ENCODE measurements at regions not wholly inside any gene's neighbourhood (a gene's known extent, or its start where the extent isn't known, plus 50 kb on each side); places are given as distances from the start of the nearest gene placed in this dataset.

DNA sequence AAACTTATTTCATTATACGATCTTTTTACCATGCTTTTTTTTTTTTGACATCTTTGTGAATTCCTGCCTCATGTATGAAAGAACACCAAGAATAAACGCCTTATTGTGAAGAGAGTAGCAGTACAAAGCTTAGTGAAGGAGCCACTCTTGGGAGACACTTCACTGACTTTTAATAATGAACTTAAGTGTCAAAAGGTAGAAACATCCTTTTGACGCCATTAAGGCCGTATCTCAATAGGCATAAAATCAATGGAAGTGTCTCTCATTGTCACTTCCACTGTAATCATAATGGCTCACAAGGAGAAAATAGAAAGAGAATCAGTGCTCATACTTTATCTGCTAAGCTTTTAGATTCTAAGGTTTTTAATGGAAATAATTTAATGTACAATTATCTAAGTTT is 657.8 kb downstream of the DIPK2A start:
- FAIRE-seq, result no peak
- TF ChIP-seq POLR2AphosphoS5 (IDR thresholded peaks at IDR 0.05; ENCODE audit: low read depth, low read length) (no peak), POU2F2 (IDR thresholded peaks at IDR 0.05; ENCODE audit: low read depth, low read length) (no peak), PAX5 (IDR thresholded peaks at IDR 0.05; ENCODE audit: insufficient read depth, low read length, severe bottlenecking) (no peak), POLR2A (IDR thresholded peaks at IDR 0.05; ENCODE audit: low read depth, low read length) (no peak), TAF1 (IDR thresholded peaks at IDR 0.05; ENCODE audit: low read depth, low read length) (no peak), SPI1 (IDR thresholded peaks at IDR 0.05; ENCODE audit: low read depth, low read length) (no peak)
- DNase-seq (ENCODE audit: insufficient read length, low spot score), result no peak

DNA sequence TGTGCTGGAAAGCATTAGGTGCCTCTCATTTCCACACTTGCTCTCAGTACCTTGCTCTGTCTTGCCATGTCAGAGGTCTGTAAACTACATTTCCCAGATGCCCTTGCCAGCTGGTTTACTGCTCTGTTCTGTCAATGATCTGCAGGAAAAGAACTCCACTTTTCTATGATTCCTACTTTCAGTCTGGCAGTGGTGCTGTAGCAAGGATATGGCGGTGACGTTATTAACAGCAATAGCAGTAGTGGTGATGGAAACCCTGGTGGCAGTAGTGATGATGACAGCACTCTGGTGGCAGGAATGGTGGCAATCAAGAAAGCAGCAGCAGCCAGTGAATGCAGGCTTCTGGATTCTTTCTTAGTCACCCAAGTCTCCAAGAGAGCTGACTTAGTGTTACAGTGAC is 665.2 kb downstream of the DIPK2A start:
- DNase-seq (ENCODE audit: insufficient read length, low spot score) (no peak), FAIRE-seq (no peak)
- TF ChIP-seq TAF1 (IDR thresholded peaks at IDR 0.05; ENCODE audit: low read depth, low read length) (no peak), PAX5 (IDR thresholded peaks at IDR 0.05; ENCODE audit: insufficient read depth, low read length, severe bottlenecking) (no peak), SPI1 (IDR thresholded peaks at IDR 0.05; ENCODE audit: low read depth, low read length) (no peak), POLR2A (IDR thresholded peaks at IDR 0.05; ENCODE audit: low read depth, low read length) (no peak), POLR2AphosphoS5 (IDR thresholded peaks at IDR 0.05; ENCODE audit: low read depth, low read length) (no peak), POU2F2 (IDR thresholded peaks at IDR 0.05; ENCODE audit: low read depth, low read length) (no peak)

DNA sequence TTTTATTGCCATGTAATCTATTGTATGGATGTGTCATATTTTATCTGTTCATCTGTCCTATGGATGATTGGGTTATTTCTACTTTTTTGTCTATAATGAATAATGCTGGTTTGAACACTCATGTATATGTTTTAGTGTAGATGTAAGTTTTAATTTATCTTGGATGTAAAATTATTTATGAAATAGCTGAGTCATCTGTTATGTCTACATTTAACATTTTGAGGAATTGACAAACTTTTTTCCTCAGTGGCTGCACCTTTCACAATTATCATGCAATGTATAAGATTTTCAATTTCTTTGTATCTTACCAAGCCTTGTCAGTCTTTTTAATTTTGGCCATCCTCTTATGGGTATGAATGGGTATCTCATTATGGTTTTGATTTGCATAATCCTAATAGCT is 666.4 kb downstream of the DIPK2A start:
- DNase-seq (ENCODE audit: insufficient read length, low spot score) (no peak), FAIRE-seq (no peak)
- TF ChIP-seq TAF1 (IDR thresholded peaks at IDR 0.05; ENCODE audit: low read depth, low read length) (no peak), POLR2A (IDR thresholded peaks at IDR 0.05; ENCODE audit: low read depth, low read length) (no peak), PAX5 (IDR thresholded peaks at IDR 0.05; ENCODE audit: insufficient read depth, low read length, severe bottlenecking) (no peak), POLR2AphosphoS5 (IDR thresholded peaks at IDR 0.05; ENCODE audit: low read depth, low read length) (no peak), SPI1 (IDR thresholded peaks at IDR 0.05; ENCODE audit: low read depth, low read length) (no peak), POU2F2 (IDR thresholded peaks at IDR 0.05; ENCODE audit: low read depth, low read length) (no peak)

DNA sequence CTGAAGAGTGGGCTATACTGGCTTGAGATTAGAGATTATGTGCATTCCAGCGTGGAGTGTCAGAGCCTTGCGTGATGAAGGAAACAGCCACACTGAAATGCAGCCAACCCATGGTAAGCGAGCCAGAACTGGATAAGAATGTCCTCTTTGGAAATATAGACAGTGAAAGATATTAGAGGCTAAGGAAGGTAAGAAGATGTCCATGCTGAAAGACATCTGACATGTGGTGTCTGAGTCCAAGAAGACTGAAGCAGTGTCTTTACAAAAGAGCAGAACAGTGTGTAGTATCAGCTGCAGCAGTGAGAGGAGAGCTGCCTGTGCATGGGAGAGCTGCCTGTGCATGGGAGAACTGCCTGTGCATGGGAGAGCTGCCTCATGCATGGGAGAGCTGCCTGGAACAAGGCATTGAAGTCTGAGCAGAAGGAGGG is 672.2 kb downstream of the DIPK2A start:
- DNase-seq (ENCODE audit: insufficient read length, low spot score) (no peak), FAIRE-seq (no peak)
- TF ChIP-seq PAX5 (IDR thresholded peaks at IDR 0.05; ENCODE audit: insufficient read depth, low read length, severe bottlenecking), result no peak

DNA sequence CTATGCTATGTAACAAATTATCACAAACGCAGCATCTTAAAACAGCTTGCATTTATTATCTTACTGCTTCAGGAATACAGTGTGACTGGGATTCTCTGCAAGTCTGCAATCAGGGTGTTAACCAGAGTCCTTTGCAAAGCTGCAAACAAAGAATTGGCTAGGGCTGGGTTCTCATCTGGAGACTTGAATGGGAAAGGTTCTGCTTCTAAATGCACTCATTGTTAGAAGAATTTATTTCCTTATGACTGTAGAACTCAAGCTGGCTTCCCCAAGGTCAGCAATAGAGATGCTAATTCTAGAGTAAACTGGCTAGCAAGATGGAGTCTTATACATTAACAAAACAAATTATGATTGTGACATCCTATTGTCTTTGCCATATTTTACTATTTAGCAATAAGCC is 673.7 kb downstream of the DIPK2A start:
- DNase-seq (ENCODE audit: insufficient read length, low spot score), result no peak
- no peak for FAIRE-seq
- TF ChIP-seq POLR2A (IDR thresholded peaks at IDR 0.05; ENCODE audit: low read depth, low read length), result no peak
- no peak for TF ChIP-seq TAF1 (IDR thresholded peaks at IDR 0.05; ENCODE audit: low read depth, low read length)
- no peak for TF ChIP-seq POU2F2 (IDR thresholded peaks at IDR 0.05; ENCODE audit: low read depth, low read length)
- no peak for TF ChIP-seq POLR2AphosphoS5 (IDR thresholded peaks at IDR 0.05; ENCODE audit: low read depth, low read length)
- no peak for TF ChIP-seq SPI1 (IDR thresholded peaks at IDR 0.05; ENCODE audit: low read depth, low read length)
- TF ChIP-seq PAX5 (IDR thresholded peaks at IDR 0.05; ENCODE audit: insufficient read depth, low read length, severe bottlenecking), result no peak

DNA sequence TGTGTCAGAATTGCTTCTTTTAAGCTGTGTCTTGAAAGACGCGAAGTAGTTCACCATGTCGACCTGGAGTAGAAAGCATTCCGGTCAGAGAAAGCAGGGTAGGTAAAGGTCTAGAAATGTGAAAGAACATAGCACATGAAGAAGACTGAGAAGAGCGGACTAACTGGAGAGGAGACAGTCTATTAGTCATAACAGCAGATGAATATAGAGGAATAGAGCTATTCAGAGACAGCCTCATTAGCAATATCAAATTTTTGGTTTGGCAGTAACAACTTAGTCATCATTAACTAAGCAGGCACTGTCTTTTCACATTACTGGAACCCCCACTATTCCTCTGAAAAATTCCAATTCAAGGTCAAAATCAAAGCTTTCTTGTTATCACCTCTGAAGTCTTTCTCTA is 678.8 kb downstream of the DIPK2A start:
- no peak for DNase-seq (ENCODE audit: insufficient read length, low spot score)
- no peak for FAIRE-seq
- TF ChIP-seq PAX5 (IDR thresholded peaks at IDR 0.05; ENCODE audit: insufficient read depth, low read length, severe bottlenecking) (no peak), POLR2A (IDR thresholded peaks at IDR 0.05; ENCODE audit: low read depth, low read length) (no peak), POU2F2 (IDR thresholded peaks at IDR 0.05; ENCODE audit: low read depth, low read length) (no peak), SPI1 (IDR thresholded peaks at IDR 0.05; ENCODE audit: low read depth, low read length) (no peak), POLR2AphosphoS5 (IDR thresholded peaks at IDR 0.05; ENCODE audit: low read depth, low read length) (no peak), TAF1 (IDR thresholded peaks at IDR 0.05; ENCODE audit: low read depth, low read length) (no peak)

DNA sequence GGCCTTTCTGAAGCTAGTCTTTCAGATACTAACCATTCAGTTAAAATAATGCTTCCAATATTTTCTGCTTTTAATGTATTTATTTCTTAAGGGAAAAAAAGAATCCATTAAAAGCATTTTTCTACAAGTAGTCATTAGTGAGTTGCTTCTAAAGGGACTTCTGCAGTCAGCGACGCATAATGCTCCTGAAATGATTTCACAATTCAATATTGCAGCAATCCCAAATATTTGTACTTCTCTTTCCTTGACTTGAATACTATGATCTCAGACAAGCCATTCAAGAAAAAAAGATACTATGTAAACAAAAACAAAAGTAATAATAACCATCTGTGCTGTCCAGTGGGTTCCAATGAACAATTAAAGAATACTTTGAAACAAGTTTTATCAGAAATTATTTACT is 681.0 kb downstream of the DIPK2A start:
- no peak for FAIRE-seq
- TF ChIP-seq POLR2A (IDR thresholded peaks at IDR 0.05; ENCODE audit: low read depth, low read length) (no peak), SPI1 (IDR thresholded peaks at IDR 0.05; ENCODE audit: low read depth, low read length) (no peak), POU2F2 (IDR thresholded peaks at IDR 0.05; ENCODE audit: low read depth, low read length) (no peak), TAF1 (IDR thresholded peaks at IDR 0.05; ENCODE audit: low read depth, low read length) (no peak), PAX5 (IDR thresholded peaks at IDR 0.05; ENCODE audit: insufficient read depth, low read length, severe bottlenecking) (no peak), POLR2AphosphoS5 (IDR thresholded peaks at IDR 0.05; ENCODE audit: low read depth, low read length) (no peak)

DNA sequence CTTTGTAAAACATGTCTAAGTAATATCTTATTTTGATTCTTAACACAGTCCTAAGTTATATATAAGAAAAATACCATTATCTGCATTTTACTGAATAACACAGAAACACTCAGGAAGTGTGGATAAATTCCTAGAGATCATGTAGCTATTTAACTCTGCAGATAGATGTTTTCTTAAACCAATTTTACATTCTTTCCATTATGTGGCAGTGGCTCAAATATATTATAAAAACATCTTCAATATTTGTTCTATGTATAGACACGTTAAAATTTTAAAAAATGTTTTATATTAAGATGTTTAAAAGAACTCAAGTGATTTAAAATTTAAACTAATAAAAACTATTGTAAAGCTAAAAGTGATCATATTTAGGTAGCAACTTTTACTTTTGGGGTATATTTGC is 683.8 kb downstream of the DIPK2A start:
- TF ChIP-seq TAF1 (IDR thresholded peaks at IDR 0.05; ENCODE audit: low read depth, low read length), result no peak
- TF ChIP-seq POU2F2 (IDR thresholded peaks at IDR 0.05; ENCODE audit: low read depth, low read length), result no peak
- TF ChIP-seq POLR2AphosphoS5 (IDR thresholded peaks at IDR 0.05; ENCODE audit: low read depth, low read length), result no peak
- TF ChIP-seq SPI1 (IDR thresholded peaks at IDR 0.05; ENCODE audit: low read depth, low read length), result no peak
- no peak for TF ChIP-seq POLR2A (IDR thresholded peaks at IDR 0.05; ENCODE audit: low read depth, low read length)
- TF ChIP-seq PAX5 (IDR thresholded peaks at IDR 0.05; ENCODE audit: insufficient read depth, low read length, severe bottlenecking), result no peak
- FAIRE-seq (no peak), DNase-seq (ENCODE audit: insufficient read length, low spot score) (no peak)

More for the DNA sequence above, 681.0 kb downstream of the DIPK2A start:
- no peak for DNase-seq (ENCODE audit: insufficient read length, low spot score)

DNA sequence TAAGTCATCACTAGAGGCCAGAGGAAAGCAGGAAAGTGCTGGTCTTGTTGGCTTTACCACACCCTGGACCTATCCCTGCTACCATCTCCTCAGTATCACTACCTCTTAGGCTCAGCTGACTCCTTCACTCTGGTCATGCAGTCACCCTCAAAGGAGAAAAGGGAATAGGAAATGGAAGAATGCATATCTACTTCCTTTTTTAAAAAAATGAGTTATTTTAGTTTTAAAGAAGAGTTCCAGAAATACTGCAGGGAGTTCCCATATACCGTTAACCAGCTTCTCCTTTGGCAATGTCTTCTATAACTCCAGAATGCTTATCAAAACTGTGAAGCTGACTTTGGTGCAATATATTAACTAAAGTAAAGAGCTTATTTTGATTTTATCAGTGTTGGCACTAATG is 688.6 kb downstream of the DIPK2A start:
- TF ChIP-seq POLR2A (IDR thresholded peaks at IDR 0.05; ENCODE audit: low read depth, low read length) (no peak), PAX5 (IDR thresholded peaks at IDR 0.05; ENCODE audit: insufficient read depth, low read length, severe bottlenecking) (no peak), SPI1 (IDR thresholded peaks at IDR 0.05; ENCODE audit: low read depth, low read length) (no peak), TAF1 (IDR thresholded peaks at IDR 0.05; ENCODE audit: low read depth, low read length) (no peak), POLR2AphosphoS5 (IDR thresholded peaks at IDR 0.05; ENCODE audit: low read depth, low read length) (no peak), POU2F2 (IDR thresholded peaks at IDR 0.05; ENCODE audit: low read depth, low read length) (no peak)
- FAIRE-seq (no peak), DNase-seq (ENCODE audit: insufficient read length, low spot score) (no peak)

DNA sequence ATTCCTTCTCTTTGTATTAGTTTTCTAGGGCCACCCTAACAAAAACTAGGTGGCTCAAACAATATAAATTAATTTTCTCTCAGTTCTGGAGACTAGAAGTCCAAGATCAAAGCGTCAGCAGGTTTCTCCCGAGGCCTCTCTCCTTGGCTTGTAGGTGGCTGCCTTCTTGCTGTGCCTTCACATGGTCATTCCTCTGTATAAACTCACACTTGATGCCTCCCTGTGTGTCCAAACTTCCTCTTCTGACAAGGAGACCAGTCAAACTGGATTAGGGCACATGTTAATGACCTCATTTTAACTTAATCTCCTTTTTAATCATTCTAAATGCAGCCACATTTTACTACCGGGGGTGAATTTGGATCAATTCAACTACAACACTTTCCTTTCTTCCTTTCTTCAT is 691.1 kb downstream of the DIPK2A start:
- FAIRE-seq (no peak), DNase-seq (ENCODE audit: insufficient read length, low spot score) (no peak)

More for the DNA sequence above, 691.1 kb downstream of the DIPK2A start:
- TF ChIP-seq POLR2A (IDR thresholded peaks at IDR 0.05; ENCODE audit: low read depth, low read length) (no peak), PAX5 (IDR thresholded peaks at IDR 0.05; ENCODE audit: insufficient read depth, low read length, severe bottlenecking) (no peak), POLR2AphosphoS5 (IDR thresholded peaks at IDR 0.05; ENCODE audit: low read depth, low read length) (no peak), POU2F2 (IDR thresholded peaks at IDR 0.05; ENCODE audit: low read depth, low read length) (no peak), SPI1 (IDR thresholded peaks at IDR 0.05; ENCODE audit: low read depth, low read length) (no peak), TAF1 (IDR thresholded peaks at IDR 0.05; ENCODE audit: low read depth, low read length) (no peak)

All from GM12891 (cell line).